PC-9 (cell line): ENCODE measurements at regions not wholly inside any gene's neighbourhood (a gene's known extent, or its start where the extent isn't known, plus 50 kb on each side); places are given as distances from the start of the nearest gene placed in this dataset.

Experiments
- BruUV-seq: library from RNA; stranded (reverse); fragments of 400-500 nt; replicated peaks from 2 replicates; lab custom pipeline; 2021; lab: Mats Ljungman, UMichigan
- CTCF ChIA-PET: fragments of 300-600 bp; sonication (Branson Sonifier 250); formaldehyde crosslinking; loops from one replicate; lab custom pipeline; 2022; ENCODE audit warnings: antibody characterized with exemption; lab: Charles Lee
- POLR2A ChIA-PET: fragments of 300-600 bp; sonication (Branson Sonifier 250); formaldehyde crosslinking; loops from one replicate; lab custom pipeline; 2022; ENCODE audit warnings: antibody characterized with exemption; ENCODE audit not compliant: unreplicated experiment; lab: Charles Lee
- DNase-seq, 2 experiments: peaks; one replicate each; pipeline versions ENCODE4 v3.0.0 to v3.0.0-alpha.2; 2015 to 2022; ENCODE audit warnings: mixed read lengths in 1 of 2
- H2AFZ ChIP-seq: fragments of 200-600 bp; sonication (generic); 2 replicates; pipeline ENCODE4 v1.8.1; 2017; ENCODE audit warnings: antibody characterized with exemption
- H3F3A ChIP-seq: fragments of 200-600 bp; sonication (generic); 2 replicates; pipeline ENCODE4 v1.8.1; 2017; ENCODE audit warnings: antibody characterized with exemption, mild to moderate bottlenecking, low read depth; ENCODE audit not compliant: insufficient read depth
- H3K27ac ChIP-seq: fragments of 200-600 bp; sonication (generic); 2 replicates; pipeline ENCODE4 v1.6.1; 2016; ENCODE audit warnings: mixed run types
- H3K27me3 ChIP-seq: fragments of 200-600 bp; sonication (generic); 2 replicates; pipeline ENCODE4 v1.6.1; 2016; ENCODE audit warnings: low read depth, mixed run types; ENCODE audit not compliant: insufficient read depth
- H3K36me3 ChIP-seq: fragments of 200-600 bp; sonication (generic); 2 replicates; pipeline ENCODE4 v1.6.1; 2016; ENCODE audit warnings: low read depth, mixed run types
- H3K4me1 ChIP-seq: fragments of 200-600 bp; sonication (generic); replicated peaks from 2 replicates; pipeline ENCODE4 v1.6.1; 2016; ENCODE audit warnings: mixed run types; ENCODE audit not compliant: insufficient read depth
- H3K4me2 ChIP-seq: fragments of 200-600 bp; sonication (generic); 2 replicates; pipeline ENCODE4 v1.6.1; 2017; ENCODE audit warnings: mixed run types
- H3K4me3 ChIP-seq: fragments of 200-600 bp; sonication (generic); 2 replicates; pipeline ENCODE4 v1.6.1; 2016; ENCODE audit warnings: mixed run types
- H3K79me2 ChIP-seq: fragments of 200-600 bp; sonication (generic); 2 replicates; pipeline ENCODE4 v1.6.1; 2017; ENCODE audit warnings: low read depth, mixed run types
- H3K9me2 ChIP-seq: fragments of 200-600 bp; sonication (generic); 2 replicates; pipeline ENCODE4 v1.8.1; 2017; ENCODE audit warnings: mild to moderate bottlenecking; ENCODE audit not compliant: insufficient read depth
- H3K9me3 ChIP-seq: fragments of 200-600 bp; sonication (generic); 2 replicates; pipeline ENCODE4 v1.8.1; 2016; ENCODE audit warnings: low read depth; ENCODE audit not compliant: insufficient read depth
- H4K20me1 ChIP-seq: fragments of 200-600 bp; sonication (generic); 2 replicates; pipeline ENCODE4 v1.8.1; 2017; ENCODE audit not compliant: insufficient read depth
- EZH2 ChIP-seq: fragments of 200-600 bp; sonication (generic); IDR thresholded peaks from 2 replicates; pipeline ENCODE4 v1.8.0; 2017; ENCODE audit warnings: antibody characterized with exemption, low read depth
- intact Hi-C: fragments of 100-400 bp; cut with micrococcal nuclease; formaldehyde crosslinking; loops from one replicate; pipeline ENCODE4 v1.10.0; 2022; ENCODE audit not compliant: unreplicated experiment
- TF ChIP-seq, protein P1 (sequence below): fragments of 200-600 bp; sonication (generic); conservative IDR thresholded peaks from 2 replicates; pipeline ENCODE4 v1.6.1; 2017; ENCODE audit warnings: mixed run types, antibody characterized with exemption, mild to moderate bottlenecking, moderate library complexity

DNA sequence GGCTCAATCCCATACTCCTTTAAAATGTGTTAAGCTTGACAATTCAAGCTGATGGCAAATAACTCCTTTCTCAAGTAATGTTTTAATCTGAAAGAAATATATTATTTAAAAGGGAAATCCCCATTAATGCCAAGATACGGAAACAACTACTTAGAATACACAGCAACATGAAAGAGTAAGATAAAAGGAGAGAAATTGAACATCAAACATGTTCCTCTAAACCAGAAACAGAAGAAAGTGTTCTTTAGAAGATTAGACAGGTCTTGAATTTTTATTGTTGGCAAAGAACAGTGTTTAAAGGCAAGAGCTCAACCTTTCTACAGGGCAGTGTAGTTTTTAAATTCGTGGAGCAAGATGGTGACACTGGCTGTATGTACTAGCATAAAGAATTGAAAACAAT lies 105.8 kb upstream of the NRIP1 start:
- TF ChIP-seq EZH2 = no peak
- TF ChIP-seq, protein P1, sequence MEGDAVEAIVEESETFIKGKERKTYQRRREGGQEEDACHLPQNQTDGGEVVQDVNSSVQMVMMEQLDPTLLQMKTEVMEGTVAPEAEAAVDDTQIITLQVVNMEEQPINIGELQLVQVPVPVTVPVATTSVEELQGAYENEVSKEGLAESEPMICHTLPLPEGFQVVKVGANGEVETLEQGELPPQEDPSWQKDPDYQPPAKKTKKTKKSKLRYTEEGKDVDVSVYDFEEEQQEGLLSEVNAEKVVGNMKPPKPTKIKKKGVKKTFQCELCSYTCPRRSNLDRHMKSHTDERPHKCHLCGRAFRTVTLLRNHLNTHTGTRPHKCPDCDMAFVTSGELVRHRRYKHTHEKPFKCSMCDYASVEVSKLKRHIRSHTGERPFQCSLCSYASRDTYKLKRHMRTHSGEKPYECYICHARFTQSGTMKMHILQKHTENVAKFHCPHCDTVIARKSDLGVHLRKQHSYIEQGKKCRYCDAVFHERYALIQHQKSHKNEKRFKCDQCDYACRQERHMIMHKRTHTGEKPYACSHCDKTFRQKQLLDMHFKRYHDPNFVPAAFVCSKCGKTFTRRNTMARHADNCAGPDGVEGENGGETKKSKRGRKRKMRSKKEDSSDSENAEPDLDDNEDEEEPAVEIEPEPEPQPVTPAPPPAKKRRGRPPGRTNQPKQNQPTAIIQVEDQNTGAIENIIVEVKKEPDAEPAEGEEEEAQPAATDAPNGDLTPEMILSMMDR = no peak
- no peaks in the 10 kb centered on the region for H3K27me3 ChIP-seq
- no peaks in the 10 kb centered on the region for H3K4me1 ChIP-seq
- no peaks in the 10 kb centered on the region for H3F3A ChIP-seq
- POLR2A ChIA-PET = no interaction called here
- H3K9me2 ChIP-seq = no peaks in the 10 kb centered on the region
- H3K27ac ChIP-seq = no peak overlapping the region
- no peak overlapping the region for H3K4me3 ChIP-seq
- CTCF ChIA-PET = no interaction called here
- no peak overlapping the region for H2AFZ ChIP-seq
- no peak overlapping the region for H3K4me2 ChIP-seq
- DNase-seq = no peak
- no peaks in the 10 kb centered on the region for H4K20me1 ChIP-seq
- H3K79me2 ChIP-seq = no peaks in the 10 kb centered on the region
- H3K36me3 ChIP-seq = no peaks in the 10 kb centered on the region
- no peaks in the 10 kb centered on the region for H3K9me3 ChIP-seq
- BruUV-seq = no TSS peak
- intact Hi-C loops = no loop called here

DNA sequence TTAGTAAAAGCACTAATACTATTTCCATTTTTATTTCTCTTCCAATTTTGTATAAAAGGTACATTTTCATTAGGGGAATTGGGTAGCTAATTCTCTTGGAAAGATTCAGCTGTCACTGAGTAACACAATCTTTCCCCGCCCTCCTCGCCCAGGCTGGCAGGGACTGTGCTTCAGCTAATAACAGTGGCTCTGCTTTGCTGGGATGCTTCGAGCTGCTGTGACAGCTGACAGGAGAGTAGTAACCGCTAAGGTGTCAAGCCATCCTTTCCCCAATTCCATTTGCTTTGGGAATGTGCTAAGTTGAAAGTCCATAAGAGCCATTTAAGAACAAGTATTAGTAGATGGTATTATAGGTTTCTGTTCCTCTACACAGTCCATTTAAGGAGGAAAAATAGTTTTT lies 106.7 kb upstream of the NRIP1 start:
- POLR2A ChIA-PET = no interaction called here
- Histone ChIP-seq H3K4me1 (no peaks in the 10 kb centered on the region), H3K27ac (no peak overlapping the region), H4K20me1 (no peaks in the 10 kb centered on the region), H3K4me2 (no peak overlapping the region), H3K79me2 (no peaks in the 10 kb centered on the region), H3F3A (no peaks in the 10 kb centered on the region), H3K4me3 (no peak overlapping the region), H3K9me2 (no peaks in the 10 kb centered on the region), H2AFZ (no peak overlapping the region), H3K27me3 (no peaks in the 10 kb centered on the region), H3K36me3 (no peaks in the 10 kb centered on the region), H3K9me3 (no peaks in the 10 kb centered on the region)
- CTCF ChIA-PET = no interaction called here
- no peak for TF ChIP-seq EZH2
- TF ChIP-seq, protein P1 = no peak
- no TSS peak for BruUV-seq
- no peak for DNase-seq
- intact Hi-C loops = no loop called here

DNA sequence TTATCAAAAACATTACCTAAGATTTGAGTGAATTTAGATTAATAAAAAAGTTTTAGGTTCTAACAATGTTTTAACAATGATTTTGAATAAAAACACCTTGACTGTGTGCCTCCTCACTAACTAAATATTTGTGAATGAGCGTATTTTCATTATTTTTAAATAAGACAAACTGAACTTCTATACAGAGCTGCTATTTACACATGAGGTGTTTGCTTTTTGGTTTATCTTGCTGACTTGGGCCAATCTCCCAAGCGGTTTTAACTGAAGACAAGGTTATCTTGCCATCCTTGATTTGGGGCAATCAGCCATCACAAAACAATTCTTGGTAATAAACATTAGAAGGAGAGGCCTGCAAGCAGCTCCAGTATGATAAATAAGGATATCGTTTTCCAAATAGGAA lies 108.2 kb upstream of the NRIP1 start:
- no peak overlapping the region for H2AFZ ChIP-seq
- H3F3A ChIP-seq = no peaks in the 10 kb centered on the region
- no peaks in the 10 kb centered on the region for H3K4me1 ChIP-seq
- H3K27ac ChIP-seq = no peak overlapping the region
- no peaks in the 10 kb centered on the region for H3K36me3 ChIP-seq
- no peaks in the 10 kb centered on the region for H3K9me2 ChIP-seq
- H3K4me2 ChIP-seq = no peak overlapping the region
- TF ChIP-seq EZH2 = no peak
- CTCF ChIA-PET = no interaction called here
- H3K79me2 ChIP-seq = no peaks in the 10 kb centered on the region
- intact Hi-C loops = no loop called here
- DNase-seq = no peak
- H3K4me3 ChIP-seq = no peak overlapping the region
- no TSS peak for BruUV-seq
- H3K9me3 ChIP-seq = no peaks in the 10 kb centered on the region
- no peaks in the 10 kb centered on the region for H3K27me3 ChIP-seq
- no peaks in the 10 kb centered on the region for H4K20me1 ChIP-seq
- POLR2A ChIA-PET = no interaction called here

DNA sequence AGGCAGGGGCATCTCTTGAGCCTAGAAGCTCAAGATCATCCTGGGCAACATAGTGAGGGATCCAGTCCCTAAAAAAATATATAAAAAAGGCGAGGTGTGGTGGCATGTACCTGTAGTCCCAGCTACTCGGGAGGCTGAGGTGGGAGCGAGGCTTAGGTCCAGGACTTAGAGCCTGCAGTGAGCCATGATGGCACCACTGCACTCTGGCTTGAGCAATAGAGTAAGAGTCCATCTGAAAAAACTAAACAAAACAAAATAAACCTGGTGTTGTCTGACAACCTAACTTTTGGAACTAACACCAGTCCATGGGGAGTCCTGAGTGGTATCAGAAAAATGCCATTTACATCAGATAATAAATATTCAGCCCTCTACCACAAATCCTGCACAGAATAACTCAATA lies 110.1 kb upstream of the NRIP1 start:
- H2AFZ ChIP-seq = no peak overlapping the region
- H3K4me1 ChIP-seq = no peaks in the 10 kb centered on the region
- H3K36me3 ChIP-seq = no peaks in the 10 kb centered on the region
- no peaks in the 10 kb centered on the region for H3F3A ChIP-seq
- H3K4me2 ChIP-seq = no peak overlapping the region
- H3K79me2 ChIP-seq = no peaks in the 10 kb centered on the region
- no TSS peak for BruUV-seq
- no peak overlapping the region for H3K4me3 ChIP-seq
- no peaks in the 10 kb centered on the region for H3K27me3 ChIP-seq
- no peak overlapping the region for H3K27ac ChIP-seq
- H3K9me2 ChIP-seq = no peaks in the 10 kb centered on the region
- H4K20me1 ChIP-seq = no peaks in the 10 kb centered on the region
- DNase-seq = no peak
- intact Hi-C loops = no loop called here
- ChIA-PET POLR2A (no interaction called here), CTCF (no interaction called here)
- TF ChIP-seq, protein P1 = no peak
- H3K9me3 ChIP-seq = no peaks in the 10 kb centered on the region
